ENCODE measurements at regions not wholly inside any gene's neighbourhood (a gene's known extent, or its start where the extent isn't known, plus 50 kb on each side); places are given as distances from the start of the nearest gene placed in this dataset.

DNA sequence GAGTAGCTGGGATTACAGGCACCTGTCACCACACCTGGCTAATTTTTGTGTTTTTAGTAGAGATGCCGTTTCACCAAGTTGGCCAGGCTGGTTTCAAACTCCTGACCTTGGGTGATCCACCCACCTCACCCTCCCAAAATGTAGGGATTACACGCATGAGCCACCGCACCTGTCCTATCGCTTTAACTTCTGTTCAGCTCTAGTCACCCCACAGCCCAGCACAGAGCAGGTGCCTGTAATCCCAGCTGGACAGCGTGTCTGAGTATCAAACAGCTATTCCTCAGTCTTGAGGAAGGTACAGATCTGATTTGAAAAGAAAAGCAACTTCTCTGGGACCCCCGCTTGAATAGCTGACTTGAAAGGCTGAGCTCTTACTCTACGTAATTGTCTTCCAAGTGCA, 149.1 kb downstream of the CTTN start:
- TF ChIP-seq CTCF (IDR thresholded peaks at IDR 0.05) (no peak), POLR2A (IDR thresholded peaks at IDR 0.05) (no peak)
